Fibroblast of villous mesenchyme (primary cell): ENCODE measurements at regions not wholly inside any gene's neighbourhood (a gene's known extent, or its start where the extent isn't known, plus 50 kb on each side); places are given as distances from the start of the nearest gene placed in this dataset.

Experiments used
- DNase-seq: peaks from one replicate; pipeline ENCODE4 v3.0.0-alpha.2; 2010; ENCODE audit warnings: low read depth
- H3K4me3 ChIP-seq: 2 replicates; pipeline ENCODE4 v1.5.1; 2011; ENCODE audit warnings: low read depth, mild to moderate bottlenecking, low read length
- CTCF ChIP-seq: IDR thresholded peaks from 2 replicates; pipeline ENCODE4 v1.5.1; 2012; ENCODE audit warnings: low read depth, mild to moderate bottlenecking, low read length; ENCODE audit not compliant: insufficient read depth

- DNase-seq = no peak
- no peak overlapping the region for H3K4me3 ChIP-seq
- no peak for TF ChIP-seq CTCF
Observed at GRCh38 chr7:17236171-17236570, 62.3 kb upstream of the AHR start.

- H3K4me3 ChIP-seq = no peak overlapping the region
- no peak for DNase-seq
- TF ChIP-seq CTCF = no peak
Observed at GRCh38 chr7:17236603-17237002, 61.8 kb upstream of the AHR start.

GRCh38 chr7:17239046-17239445 lies 59.4 kb upstream of the AHR start:
- TF ChIP-seq CTCF = no peak
- H3K4me3 ChIP-seq = no peak overlapping the region
- no peak for DNase-seq

GRCh38 chr7:17239683-17240521 lies 58.5 kb upstream of the AHR start:
- DNase-seq = peak; percentile 69
- H3K4me3 ChIP-seq = no peak overlapping the region
- no peak for TF ChIP-seq CTCF

- no peak overlapping the region for H3K4me3 ChIP-seq
- DNase-seq = no peak
- TF ChIP-seq CTCF = no peak
Observed at GRCh38 chr7:17242504-17242903, 55.9 kb upstream of the AHR start.

- TF ChIP-seq CTCF = no peak
- no peak overlapping the region for H3K4me3 ChIP-seq
- DNase-seq = no peak
Observed at GRCh38 chr7:17244786-17245185, 53.7 kb upstream of the AHR start.

- no peak for DNase-seq
- no peak overlapping the region for H3K4me3 ChIP-seq
- TF ChIP-seq CTCF = no peak
Observed at GRCh38 chr7:17247357-17247756, 51.1 kb upstream of the AHR start.
